ENCODE measurements at regions not wholly inside any gene's neighbourhood (a gene's known extent, or its start where the extent isn't known, plus 50 kb on each side); places are given as distances from the start of the nearest gene placed in this dataset.

DNA sequence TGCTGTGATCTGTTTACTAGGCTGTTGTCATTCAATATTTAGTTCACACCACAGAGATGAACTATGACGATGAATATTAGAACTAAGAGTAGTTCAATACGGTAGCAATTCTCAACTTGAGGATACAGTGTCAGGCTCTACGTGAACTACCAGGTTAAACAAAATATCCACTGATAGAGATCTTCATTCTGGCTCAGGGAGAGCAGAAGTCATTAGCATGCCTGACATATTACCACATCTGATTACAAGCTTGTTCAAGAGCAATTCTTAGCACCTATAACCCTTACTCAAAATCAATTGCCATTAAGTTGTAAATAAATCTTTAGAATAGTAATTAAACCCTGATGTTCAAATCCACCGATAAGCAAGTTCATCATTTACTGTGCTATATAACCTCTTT lies 207.2 kb downstream of the CHRM3 start:
- no peak for DNase-seq (ENCODE audit: low read depth)

DNA sequence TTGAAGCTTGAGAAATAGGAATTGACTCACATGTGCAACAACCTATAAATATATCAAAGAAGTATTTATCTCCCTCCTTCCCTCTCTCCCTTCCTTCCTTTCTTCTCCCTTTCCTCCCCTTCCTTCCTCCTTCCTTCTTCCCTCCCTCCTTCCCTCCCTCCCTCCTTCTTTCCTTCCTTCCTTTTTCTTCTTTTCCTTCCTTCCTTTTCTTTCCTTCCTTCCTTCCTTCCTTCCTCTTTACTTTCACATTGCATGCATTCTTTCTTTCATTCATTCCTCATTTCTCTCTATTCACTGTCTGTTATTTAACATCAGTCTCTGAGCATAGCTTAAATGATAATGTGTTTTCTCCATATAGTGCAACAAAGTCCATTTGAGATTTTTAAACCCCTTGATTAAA lies 214.2 kb downstream of the CHRM3 start:
- DNase-seq (ENCODE audit: low read depth) = no peak

DNA sequence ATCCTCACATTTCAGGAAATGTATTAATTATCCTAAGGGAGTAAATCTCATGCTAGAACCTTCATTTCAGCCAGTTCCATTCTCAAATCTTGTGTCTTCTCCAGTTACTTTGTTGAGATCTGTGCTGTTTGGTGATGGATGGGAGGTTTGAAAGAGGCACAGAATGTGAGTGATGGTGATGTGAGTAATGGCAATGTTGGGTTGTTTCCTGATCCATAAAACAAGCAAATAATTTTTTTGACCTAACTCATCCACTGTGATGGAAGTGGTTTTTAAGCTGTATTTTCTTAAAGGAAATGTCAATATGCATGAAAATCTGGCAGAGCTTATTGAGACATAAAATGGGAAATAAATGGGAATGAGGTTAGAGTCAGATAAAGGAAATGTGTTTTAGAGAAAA lies 214.7 kb downstream of the CHRM3 start:
- no peak for DNase-seq (ENCODE audit: low read depth)

DNA sequence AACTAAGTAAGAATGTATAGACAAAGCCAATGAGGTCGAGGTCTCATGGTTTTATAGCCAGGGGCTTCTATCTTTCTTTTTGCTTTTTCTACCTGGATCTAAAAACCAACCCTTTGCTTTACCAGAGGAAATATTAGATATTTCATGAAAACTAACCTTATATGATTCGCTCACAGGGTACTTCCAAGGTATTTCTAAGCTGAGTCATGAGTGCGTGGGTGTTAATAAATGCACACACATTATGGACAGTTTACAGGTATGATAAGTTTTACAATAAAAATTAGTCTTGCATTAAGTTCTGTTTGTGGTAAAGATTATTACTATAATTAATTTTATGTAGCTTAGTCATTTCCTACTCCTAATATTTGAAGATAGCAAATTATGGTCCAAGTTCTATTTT lies 217.2 kb downstream of the CHRM3 start:
- no peak for DNase-seq (ENCODE audit: low read depth)

DNA sequence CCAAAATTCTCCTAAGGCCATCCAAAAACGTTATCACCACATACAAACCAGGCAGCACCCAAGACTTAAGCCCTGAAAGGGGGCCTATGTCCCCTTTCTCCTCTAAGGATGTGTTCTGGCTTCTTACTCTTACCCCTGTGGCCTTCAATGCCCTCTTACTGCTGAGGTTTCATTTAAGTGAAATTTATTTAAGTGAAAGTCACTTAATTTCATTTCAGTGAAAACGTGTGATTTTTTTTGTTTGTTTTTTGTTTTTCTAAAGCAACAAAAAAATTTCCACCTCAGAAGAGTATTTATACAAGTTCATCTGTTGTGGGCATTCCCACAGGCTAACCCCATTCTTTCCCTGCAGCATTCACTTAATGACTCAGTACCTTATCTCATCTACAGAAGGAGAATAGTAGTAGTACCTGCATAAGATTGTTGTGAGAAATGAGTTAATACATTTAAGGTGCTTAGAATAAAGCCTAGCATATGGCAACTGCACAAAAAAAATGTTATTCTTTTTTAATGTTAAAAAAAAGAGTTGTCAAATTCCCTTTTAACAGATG lies 220.6 kb downstream of the CHRM3 start:
- DNase-seq (ENCODE audit: low read depth) = no peak

DNA sequence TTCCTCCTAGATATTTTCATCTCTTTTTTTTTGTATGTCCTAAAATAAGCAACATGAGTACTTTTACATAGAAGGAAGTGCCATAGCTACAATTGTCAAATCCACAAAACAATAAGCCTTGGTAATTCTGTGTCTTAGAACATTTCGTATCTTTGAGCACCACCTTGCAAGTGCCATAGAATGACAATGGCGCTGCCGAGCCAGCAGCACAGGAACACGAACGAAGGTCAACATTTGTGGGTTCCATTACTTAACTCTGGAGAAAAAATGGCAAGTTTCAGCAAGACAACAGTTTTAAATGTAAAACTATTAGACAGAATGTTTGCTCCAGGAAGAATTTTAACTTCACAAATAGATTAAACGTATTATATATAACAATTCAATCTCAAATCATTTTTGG lies 222.1 kb downstream of the CHRM3 start:
- no peak for DNase-seq (ENCODE audit: low read depth)

DNA sequence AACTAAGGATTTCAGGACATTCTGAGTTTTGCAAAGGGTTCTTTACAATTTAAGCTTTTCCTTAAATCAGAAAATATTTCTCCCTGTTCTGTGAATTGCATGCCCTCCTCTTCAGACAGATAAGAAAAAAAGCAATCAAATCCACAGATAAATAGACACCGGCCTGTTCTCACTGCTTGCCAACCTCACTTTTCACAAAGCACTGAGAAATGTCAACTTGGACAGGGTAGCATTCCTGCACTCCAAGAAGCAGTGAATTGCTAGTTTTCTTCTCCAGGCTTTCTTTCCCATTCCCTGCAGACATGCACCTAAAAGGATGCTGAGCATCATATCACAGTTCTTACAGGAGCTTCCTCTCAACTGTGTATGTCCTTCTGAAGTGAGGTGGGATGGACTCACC lies 226.0 kb downstream of the CHRM3 start:
- no peak for DNase-seq (ENCODE audit: low read depth)

DNA sequence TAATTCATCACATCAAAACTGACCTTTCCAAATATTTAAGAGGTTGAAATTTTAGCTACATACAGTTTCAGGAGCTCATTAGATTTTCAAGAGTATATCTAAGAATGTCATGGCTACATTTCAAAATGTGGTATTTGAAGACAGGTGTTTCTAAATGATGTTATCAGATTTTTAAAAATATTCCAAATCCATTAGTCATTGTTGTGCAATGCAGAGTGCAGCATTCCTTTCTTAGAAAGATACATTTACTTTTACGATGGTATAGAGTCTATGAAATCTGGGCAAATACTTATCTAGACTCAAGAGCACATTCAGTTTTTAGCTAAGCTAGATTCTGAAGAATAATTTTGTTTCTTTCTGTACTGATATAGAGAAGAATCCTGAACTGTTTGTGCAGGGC lies 230.3 kb downstream of the CHRM3 start:
- DNase-seq (ENCODE audit: low read depth) = no peak

DNA sequence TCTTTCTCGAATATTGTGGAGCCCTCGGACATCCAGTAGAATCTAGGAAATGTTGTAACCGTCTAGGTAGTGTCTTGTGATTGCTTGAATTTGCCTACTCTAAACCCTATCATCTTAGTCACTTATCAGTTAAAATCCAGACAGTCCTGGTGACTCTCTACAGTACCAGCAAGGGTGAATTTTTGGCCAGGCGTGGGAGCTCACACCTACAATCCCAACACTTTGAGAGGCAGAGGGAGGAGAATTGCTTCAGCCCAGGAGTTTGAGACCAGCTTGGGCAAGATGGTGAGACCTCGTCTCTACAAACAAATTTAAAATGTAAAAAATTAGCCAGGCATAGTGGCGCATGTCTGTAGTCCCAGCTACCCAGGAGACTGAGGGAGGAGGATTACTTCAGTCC lies 230.9 kb downstream of the CHRM3 start:
- DNase-seq (ENCODE audit: low read depth) = no peak

DNA sequence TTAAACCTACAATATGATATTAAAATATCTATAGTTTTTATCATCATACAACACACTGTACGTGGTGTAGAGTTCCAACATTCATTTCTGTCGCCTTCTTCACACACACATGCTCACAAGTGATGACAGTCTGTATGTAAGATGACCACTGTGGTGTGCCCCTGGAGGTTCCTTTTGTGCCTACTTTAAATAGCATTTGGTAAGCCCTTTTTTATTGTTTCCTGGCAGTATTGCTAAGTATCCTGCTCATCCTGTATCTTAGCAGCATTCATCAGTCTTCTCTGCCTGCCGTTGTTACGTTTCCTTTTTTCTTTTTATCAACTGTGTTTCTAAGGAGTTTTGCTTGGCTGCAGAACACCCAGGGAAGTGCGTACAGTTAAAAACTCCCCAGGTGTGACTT lies 231.4 kb downstream of the CHRM3 start:
- DNase-seq (ENCODE audit: low read depth) = no peak

DNA sequence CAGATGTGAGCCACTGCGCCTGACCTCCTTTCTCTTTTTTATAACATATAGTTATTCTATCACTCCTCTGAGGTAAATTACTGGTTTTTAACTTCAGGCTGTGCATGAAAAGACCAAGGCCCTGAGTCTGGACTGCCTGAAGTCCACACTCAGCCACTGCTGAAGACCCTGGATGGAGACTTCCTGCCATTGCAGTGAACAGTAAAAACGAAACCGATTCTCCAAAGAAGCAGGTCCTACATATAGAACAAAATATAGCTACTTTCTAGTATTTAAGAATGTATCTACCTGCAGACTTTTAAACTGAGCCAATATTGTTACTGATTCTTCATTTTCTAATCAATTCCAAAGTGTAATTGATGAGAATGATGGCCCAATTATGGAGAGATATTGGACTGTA lies 232.8 kb downstream of the CHRM3 start:
- DNase-seq (ENCODE audit: low read depth) = no peak

DNA sequence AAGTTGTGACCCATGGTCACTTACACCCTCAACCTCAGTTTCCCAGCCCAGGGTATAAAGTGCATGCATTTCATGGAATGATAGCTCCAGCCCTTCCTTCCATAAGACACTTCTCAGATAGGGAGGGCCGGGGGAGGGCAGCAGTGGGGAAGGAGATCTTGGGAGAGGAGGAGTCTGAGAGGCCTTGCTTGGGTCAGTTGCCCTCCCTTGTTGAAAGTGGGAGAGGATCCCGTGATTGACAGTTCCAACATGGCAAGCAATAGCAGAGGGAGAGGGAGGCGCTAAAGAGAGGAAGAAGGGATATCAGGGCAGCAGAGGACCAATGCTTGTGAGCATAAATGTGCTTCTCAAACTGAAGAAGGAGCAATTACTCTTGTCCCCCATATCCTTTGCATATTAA lies 244.4 kb downstream of the CHRM3 start:
- no peak for DNase-seq (ENCODE audit: low read depth)

DNA sequence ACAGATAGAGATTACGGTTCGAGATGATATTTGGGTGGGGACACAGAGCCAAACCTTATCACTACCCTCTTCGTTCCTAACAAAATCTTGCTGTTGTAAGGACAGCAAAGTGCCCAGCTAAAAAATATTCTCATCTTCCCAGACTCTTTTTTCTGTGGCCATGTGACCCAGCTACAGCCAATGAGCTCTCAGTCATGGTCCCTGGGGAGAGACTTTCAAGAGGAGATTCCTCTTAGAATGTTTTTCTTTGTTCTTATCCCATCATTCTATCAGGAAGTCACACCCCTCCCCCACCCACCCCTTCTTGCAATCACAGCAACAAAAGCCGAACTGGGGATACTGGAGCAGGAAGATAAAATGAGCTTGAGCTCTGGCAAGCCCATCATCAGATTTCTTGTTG lies 247.1 kb downstream of the CHRM3 start:
- DNase-seq (ENCODE audit: low read depth) = no peak

DNA sequence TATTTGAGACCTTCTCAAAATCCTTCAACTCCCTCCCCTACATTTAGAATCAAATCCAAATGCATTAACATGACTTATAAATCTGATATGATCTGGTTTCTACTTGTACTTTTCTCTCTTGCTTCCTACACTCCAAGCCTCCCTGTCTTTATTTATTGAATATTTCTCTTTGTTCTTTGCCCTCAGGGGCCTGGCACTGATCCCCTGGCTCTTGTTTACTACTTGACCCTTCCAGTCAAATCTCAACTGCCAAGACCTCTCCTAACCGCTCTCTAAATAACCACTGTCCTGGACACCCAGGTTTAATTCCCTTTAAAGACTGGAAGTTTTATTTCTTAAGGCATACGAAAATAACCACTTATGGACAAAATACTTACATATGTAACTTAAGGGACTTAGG lies 248.9 kb downstream of the CHRM3 start:
- no peak for DNase-seq (ENCODE audit: low read depth)

DNA sequence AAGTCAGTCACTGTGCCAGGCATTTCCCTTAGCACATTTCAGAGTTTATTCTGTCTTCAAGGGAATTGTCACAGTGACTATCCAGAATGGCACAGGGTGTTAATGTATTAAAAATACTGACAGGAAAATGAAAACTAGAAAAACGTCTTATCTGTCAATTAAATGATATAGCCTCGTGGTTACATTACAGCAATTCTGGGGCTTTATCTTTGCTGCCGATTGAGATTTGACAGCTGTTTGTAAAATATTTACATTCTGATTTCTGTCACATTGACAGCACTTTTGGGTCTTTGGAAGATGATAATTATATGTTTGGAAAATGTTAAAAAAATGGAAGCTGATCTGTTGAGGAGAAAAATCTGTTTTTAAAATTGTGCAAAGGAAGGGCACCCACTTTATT lies 250.0 kb downstream of the CHRM3 start:
- no peak for DNase-seq (ENCODE audit: low read depth)

DNA sequence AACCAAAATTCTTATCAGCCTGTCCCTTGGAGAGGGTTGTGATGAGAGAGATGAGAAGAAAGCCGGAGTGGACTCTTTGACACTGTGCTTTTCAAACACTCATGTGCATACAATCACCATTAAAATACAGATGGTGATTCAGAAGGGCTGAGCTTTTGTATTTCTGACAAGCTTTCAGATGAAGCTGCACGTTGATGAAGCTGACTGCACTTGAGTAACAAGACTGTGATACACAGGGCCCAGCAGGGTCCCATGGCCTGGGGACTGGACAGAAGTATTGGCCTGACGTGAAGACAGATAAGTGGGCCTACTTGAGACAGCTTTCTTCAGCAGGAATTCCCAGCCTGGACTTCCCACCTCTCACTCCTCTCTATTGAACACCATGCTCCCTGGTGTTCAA lies 258.2 kb downstream of the CHRM3 start:
- DNase-seq (ENCODE audit: low read depth) = no peak

DNA sequence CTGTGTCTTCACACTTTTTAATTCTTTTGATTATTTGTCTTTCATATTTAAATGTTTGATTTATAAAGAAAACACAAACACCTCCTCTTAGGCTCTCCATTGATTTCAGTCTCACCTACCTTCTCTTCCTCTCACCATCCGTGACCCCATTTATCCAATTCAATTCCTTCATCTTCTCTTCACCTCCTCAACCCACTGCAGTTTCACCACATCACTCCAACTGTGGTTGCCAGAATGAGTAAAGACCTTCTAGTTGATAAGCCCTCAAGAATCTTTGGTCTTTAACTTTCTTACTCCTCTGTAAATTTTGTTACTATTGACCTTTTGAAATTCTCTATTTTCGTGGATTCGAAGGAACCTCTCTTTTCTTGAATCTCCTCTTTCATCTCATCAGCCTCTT lies 260.7 kb downstream of the CHRM3 start:
- no peak for DNase-seq (ENCODE audit: low read depth)

DNA sequence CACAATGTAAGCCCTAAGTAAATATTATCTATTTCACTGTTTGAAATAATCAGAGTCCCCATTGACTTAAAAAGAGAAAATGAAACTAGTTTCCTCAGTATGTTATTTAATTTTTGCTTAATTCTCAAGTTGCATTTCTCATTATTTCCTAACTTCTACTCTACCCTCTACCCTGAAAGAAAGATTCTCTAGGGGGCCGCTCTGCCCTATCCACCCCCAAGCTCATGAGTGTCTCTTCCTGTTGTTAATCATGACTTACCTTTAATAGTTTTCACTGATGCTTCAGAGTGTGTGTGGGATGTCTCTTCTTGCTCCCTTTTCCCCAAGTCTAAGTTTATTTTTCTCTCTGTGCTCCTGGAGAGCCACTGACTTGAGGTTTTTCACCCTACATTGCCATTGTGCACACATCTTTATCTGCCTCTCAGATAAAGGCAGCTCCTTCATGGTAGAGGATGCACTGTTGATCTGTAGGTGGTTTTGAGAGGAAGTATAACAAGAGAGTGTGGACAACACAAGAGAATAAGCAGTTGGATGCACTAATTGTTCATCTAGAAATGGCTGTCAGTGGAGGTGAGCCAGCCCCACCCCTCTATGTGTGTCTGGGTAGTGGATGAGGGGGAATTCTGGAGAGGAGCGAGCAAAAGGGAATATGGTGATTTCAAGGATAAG lies 261.7 kb downstream of the CHRM3 start:
- DNase-seq (ENCODE audit: low read depth) = no peak

DNA sequence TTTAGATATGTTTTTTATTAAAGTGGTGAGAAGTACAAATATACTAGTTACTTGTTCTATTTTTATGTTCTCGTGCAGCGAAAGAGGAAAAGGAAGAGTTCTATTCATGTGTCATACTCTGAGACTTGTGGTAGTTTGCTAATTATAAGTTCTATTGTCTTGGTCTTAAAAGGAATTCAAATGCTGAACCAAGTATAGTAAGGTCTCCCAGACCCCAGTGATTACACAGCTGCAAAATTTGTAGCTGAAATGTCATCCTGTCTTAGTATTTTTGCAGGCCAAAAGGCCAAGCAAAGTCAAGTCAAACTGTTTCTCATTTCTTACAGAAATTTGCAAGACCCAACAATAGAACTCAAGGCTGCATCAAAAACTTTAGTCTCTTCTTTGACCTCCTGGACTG lies 268.7 kb downstream of the CHRM3 start:
- DNase-seq (ENCODE audit: low read depth) = no peak

DNA sequence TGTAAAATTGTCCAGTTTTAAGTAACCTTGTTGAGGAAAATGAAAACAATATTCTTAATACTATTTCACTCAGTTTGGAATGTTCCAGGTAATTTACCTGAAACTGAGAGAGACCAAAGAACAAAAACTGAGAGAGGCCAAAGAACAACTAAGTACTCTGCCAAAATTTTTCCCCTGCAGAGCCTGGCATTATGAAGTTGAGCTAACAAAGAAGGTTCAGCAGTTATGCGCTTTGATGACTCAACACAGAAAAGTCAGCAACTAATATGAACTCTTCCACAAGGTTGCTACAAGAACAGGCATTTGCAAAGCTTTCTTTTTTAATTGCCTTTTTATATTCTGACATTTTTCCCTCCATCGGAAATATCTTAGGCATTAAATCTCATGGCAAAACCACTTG lies 270.9 kb downstream of the CHRM3 start:
- no peak for DNase-seq (ENCODE audit: low read depth)

DNA sequence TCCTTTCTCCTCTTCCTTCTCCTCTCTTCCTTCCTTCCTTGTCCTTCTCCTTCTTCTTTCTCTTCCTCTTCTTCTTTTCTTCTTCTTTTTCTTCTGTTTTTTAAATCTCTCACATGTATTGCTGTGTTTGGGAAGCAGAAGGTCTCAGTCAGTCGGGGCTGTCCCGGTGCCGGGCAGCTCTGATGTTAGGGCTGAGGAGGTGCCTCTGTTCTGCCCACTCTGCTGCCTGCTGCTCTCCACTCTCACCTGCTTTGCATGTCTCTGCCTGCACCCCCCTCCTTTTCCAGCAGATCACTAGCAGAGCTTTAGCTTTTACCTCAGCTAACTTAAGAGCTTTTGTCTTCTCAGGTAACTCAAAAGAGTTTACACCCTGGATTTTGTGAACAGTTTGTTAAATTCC lies 276.6 kb downstream of the CHRM3 start:
- no peak for DNase-seq (ENCODE audit: low read depth)

DNA sequence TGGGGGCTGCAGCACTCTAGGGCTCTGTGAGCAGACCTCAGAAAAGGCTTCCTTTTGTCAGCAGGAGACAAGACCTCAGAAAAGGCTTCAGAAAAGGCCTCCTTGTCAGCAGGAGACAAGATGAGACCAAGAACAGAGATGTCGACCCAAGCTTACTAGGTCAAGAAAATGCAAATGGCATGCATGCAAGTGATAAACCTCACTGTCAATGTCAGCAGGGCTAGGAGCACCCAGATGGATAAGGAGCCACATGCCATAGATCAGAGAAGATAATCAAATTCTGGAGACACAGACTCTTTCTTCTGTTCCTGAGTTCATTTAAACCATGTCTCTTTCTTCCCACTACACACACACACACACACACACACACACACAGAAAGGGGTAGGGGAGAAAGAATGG lies 285.9 kb downstream of the CHRM3 start:
- no peak for DNase-seq (ENCODE audit: low read depth)

DNA sequence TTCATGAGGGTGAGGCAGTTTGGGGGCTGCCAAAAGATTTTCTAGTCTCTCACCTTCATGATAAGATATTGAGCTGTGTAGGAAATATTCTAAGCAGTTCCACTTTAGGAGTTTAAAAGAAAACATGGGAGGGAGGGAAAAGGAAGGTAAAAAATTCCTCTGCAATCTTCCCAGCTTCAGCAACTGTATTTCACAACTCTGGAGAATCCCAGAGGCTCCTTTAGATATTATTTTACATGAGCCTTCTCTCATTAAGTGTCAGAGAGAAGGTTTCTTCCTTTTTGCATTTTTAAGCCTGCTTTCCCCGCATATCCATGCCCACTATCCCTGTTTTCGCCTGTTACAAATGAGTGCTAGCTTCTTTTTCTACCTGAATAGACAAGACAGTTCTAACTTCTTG lies 289.4 kb downstream of the CHRM3 start:
- no peak for DNase-seq (ENCODE audit: low read depth)

DNA sequence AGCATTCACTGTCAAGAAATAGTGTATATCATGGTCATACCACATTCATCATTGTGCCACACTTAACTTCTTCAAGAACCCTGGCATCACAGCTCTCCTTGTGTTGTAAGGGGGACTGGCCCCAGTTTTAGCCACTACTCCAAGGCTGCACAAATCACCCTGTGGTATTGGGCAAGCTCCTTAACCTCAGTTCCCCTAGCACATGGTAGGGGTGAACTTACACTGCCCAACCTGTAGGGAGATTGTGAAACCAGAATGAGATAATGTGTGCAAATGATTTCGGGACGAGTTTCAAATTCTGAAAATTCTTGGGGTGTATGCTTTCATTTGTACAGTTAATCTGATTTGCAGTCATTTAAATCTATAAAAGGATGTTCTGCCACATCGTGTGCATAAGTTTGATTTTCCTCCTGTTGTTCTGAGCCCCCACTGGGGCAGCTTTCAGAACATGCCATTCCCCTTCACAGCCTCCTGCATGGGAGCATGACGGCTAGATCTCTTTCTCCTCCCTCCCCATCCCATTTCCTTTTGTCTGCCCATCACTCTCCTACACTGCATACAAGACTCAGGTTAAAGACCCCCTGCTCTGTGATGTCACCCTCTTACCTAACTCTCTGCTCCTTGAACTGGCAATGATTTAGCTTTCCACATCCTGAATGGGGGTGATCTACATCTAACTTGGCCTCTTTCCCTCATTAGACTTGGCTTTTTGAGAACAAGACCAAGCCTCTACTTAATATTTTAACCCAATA lies 290.3 kb downstream of the CHRM3 start:
- DNase-seq (ENCODE audit: low read depth) = no peak

Data from forelimb muscle (tissue), 1 donor.